LNCaP clone FGC (cell line): ENCODE measurements at regions not wholly inside any gene's neighbourhood (a gene's known extent, or its start where the extent isn't known, plus 50 kb on each side); places are given as distances from the start of the nearest gene placed in this dataset.

Experiments used
- DNase-seq: peaks from one replicate; pipeline ENCODE4 v3.0.0-alpha.2; 2011; ENCODE audit warnings: low read depth
- H3K4me3 ChIP-seq: 2 replicates; pipeline ENCODE4 v1.5.1; 2011; ENCODE audit warnings: mild to moderate bottlenecking, low read depth, low read length, control low read depth
- TF ChIP-seq, protein P1 (sequence below): IDR thresholded peaks from 2 replicates; pipeline ENCODE4 v1.5.1; 2012; ENCODE audit warnings: mild to moderate bottlenecking; ENCODE audit not compliant: control insufficient read depth, insufficient read depth; ENCODE audit errors: extremely low read depth

DNA sequence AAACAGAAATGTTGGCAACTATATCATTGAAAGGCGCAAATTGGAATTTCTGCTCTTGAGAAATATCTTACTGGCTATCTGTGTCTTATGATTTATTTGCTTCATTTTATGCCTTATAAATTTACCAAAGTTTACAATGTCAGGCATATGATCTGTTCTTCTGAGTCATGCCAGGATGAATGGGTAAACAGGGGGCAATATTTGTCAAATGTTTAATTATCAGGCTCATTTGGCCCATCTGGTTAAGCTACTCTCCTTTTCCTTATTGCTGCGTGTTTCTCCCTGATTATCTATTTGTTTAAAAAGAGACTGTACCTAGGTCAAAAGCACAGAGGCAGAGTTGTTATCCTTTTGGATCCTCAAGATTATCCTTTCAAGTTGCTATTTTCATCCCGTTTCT, 903.8 kb upstream of the PCDH10 start:
- TF ChIP-seq, protein P1, sequence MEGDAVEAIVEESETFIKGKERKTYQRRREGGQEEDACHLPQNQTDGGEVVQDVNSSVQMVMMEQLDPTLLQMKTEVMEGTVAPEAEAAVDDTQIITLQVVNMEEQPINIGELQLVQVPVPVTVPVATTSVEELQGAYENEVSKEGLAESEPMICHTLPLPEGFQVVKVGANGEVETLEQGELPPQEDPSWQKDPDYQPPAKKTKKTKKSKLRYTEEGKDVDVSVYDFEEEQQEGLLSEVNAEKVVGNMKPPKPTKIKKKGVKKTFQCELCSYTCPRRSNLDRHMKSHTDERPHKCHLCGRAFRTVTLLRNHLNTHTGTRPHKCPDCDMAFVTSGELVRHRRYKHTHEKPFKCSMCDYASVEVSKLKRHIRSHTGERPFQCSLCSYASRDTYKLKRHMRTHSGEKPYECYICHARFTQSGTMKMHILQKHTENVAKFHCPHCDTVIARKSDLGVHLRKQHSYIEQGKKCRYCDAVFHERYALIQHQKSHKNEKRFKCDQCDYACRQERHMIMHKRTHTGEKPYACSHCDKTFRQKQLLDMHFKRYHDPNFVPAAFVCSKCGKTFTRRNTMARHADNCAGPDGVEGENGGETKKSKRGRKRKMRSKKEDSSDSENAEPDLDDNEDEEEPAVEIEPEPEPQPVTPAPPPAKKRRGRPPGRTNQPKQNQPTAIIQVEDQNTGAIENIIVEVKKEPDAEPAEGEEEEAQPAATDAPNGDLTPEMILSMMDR = no peak
- DNase-seq = no peak

DNA sequence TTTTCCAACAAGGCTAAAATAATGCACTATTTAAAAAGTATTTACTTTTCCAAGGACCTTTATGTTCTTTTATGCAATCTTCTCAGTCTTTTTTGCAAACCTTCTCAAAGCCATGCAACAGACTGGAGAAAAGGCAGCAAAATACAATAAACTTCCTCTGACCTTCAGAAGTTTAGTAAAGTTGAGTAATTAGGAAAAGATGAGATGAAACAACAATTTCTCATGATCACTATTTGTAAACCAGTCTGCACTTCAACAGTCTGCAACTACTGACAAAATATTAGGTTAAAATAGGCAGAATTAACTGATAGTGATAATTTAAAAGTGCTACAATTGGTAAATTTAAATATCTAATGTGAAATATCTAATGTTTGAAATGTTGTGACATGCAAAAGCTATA, 884.9 kb upstream of the PCDH10 start:
- TF ChIP-seq, protein P1 = no peak
- no peak overlapping the region for H3K4me3 ChIP-seq
- no peak for DNase-seq

More for the DNA sequence above, 903.8 kb upstream of the PCDH10 start:
- H3K4me3 ChIP-seq = no peak overlapping the region

DNA sequence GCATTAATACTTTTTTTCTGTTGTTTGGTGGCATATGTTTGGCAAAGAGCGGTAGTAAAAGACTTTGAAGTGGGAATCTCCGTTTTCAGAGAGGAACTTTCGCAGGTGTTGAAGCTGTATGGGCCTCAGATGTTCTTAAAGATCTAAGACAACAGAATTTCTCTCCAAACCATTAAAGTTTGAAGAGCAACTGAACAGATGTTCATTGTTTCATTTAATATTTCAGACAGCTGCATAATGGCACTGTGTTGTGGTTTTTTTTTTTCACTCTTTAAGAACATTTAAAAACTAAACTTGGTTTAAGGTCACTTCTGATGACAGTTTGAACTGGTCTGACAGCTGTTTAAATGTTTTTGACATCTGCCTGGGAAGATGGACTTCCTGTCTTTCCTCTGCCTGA, 882.7 kb upstream of the PCDH10 start:
- no peak overlapping the region for H3K4me3 ChIP-seq
- TF ChIP-seq, protein P1 = no peak
- no peak for DNase-seq

- TF ChIP-seq, protein P1 = no peak
- DNase-seq = no peak
- H3K4me3 ChIP-seq = no peak overlapping the region
Measured at GRCh38 chr4:132267321-132267720, 881.8 kb upstream of the PCDH10 start.

DNA sequence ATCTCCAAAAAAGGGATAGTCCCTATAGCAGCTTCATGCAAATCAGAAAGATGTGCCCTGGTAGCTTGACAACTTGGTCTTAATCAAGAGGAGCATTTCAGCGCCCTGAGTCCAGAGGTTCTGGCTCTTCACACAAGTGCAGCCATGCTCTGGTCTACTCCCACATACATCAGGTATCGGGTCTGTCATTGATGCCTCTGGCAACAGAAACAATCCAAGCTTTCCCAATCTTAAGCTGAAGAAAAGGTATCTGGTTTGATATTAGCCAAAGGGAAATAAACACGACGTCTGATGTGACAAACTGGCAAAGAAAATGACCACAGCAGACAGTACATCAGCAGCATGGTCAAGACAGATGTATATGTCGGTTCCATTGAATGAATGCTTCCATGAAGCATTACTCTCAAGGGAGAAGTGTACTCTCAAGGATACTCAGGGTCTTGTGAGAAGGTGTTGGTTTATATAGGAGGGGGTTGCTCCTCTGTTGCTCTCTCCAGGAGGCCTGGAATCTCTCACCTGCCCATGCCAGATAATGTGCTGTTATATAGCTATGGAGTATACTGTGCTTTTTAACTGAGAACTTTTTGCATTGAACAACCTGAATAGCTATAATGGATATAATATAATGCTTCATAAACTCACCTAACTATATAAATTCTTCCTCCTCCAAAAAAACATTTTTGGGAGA, 879.6 kb upstream of the PCDH10 start:
- no peak for DNase-seq
- no peak overlapping the region for H3K4me3 ChIP-seq
- TF ChIP-seq, protein P1 = no peak

DNA sequence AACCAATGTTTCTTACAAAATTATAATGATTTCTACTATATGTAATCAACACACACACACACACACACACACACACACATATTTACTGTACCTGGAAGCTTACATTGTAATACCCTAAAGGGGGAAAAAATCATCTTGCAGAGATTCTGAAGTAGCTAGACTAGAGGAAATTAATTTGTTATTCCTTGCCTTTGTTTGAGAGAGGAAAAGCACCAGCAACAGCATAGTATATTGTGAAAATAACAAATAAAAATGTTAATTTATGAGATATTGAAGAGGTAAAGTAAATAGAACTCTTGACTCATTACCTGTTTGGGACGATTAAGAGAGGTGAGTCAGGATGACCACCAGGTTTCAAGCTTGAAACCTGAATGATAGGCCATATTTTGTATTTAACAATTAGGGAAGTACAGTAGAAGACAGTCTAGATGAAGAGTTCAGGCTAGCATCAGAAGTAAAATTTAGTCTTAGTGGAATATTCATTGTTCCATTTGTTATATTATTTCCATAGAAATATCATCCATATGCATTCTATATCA, 873.4 kb upstream of the PCDH10 start:
- H3K4me3 ChIP-seq = no peak overlapping the region
- TF ChIP-seq, protein P1 = no peak
- DNase-seq = no peak

DNA sequence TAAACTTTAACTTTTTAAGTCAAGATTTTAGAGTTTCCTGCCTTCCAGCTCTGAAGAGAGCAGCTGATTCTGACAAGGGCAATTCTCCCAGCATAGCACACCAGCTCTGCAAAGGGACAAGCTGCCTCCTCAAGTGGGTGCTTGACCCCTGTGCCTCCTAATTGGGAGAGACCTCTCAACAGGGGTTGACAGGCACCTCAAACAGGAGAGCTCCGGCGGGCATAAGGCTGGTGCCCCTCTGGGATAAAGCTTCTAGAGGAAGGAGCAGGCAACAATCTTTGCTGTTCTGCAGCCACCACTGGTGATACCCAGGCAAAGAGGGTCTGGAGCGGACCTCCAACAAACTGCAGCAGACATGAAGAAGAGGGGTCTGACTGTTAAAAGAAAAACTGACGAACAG, 872.9 kb upstream of the PCDH10 start:
- H3K4me3 ChIP-seq = no peak overlapping the region
- TF ChIP-seq, protein P1 = no peak
- DNase-seq = no peak
